Liver (tissue), 8 donors: ENCODE measurements at regions not wholly inside any gene's neighbourhood (a gene's known extent, or its start where the extent isn't known, plus 50 kb on each side); places are given as distances from the start of the nearest gene placed in this dataset.

Source experiments
- DNase-seq: peaks from one replicate; pipeline ENCODE4 v3.0.0-alpha.2; 2017; ENCODE audit warnings: low spot score
- H3K27ac ChIP-seq, 2 donors: one replicate each; pipeline ENCODE4 v1.7.0; 2013; ENCODE audit warnings: inconsistent platforms in 2 of 2, low read length in 2 of 2, control low read depth in 1 of 2, low read depth in 1 of 2, mild to moderate bottlenecking in 1 of 2
- H3K27me3 ChIP-seq, 4 donors: one replicate each; pipeline versions ENCODE4 v1.6.1 to v1.7.0; 2013; ENCODE audit warnings: low read length in 3 of 4, inconsistent platforms in 1 of 4, mild to moderate bottlenecking in 1 of 4, moderate library complexity in 1 of 4; ENCODE audit not compliant: control insufficient read depth in 4 of 4, insufficient read depth in 4 of 4
- H3K36me3 ChIP-seq, 4 donors: one replicate each; pipeline versions ENCODE4 v1.6.1 to v1.7.0; 2013; ENCODE audit warnings: low read length in 3 of 4, mild to moderate bottlenecking in 3 of 4, low read depth in 1 of 4, moderate library complexity in 1 of 4; ENCODE audit not compliant: control insufficient read depth in 4 of 4, insufficient read depth in 3 of 4
- H3K4me1 ChIP-seq, 4 donors: one replicate each; pipeline versions ENCODE4 v1.6.1 to v1.7.0; 2013; ENCODE audit warnings: low read length in 3 of 4, mild to moderate bottlenecking in 3 of 4, moderate library complexity in 1 of 4; ENCODE audit not compliant: control insufficient read depth in 4 of 4, insufficient read depth in 4 of 4
- H3K4me3 ChIP-seq, 3 donors: one replicate each; pipeline versions ENCODE4 v1.6.1 to v1.7.0; 2013; ENCODE audit warnings: low read length in 3 of 3, control low read depth in 1 of 3, low read depth in 1 of 3, mild to moderate bottlenecking in 1 of 3
- H3K9ac ChIP-seq, 2 donors: one replicate each; pipeline ENCODE4 v1.7.0; 2013; ENCODE audit warnings: low read length in 2 of 2, mild to moderate bottlenecking in 2 of 2, moderate library complexity in 2 of 2, control low read depth in 1 of 2, low read depth in 1 of 2
- H3K9me3 ChIP-seq, 4 donors: one replicate each; pipeline versions ENCODE4 v1.6.1 to v1.7.0; 2013; ENCODE audit warnings: low read length in 3 of 4; ENCODE audit not compliant: control insufficient read depth in 4 of 4
- EGR1 ChIP-seq, 2 donors: IDR thresholded peaks; 2 replicates each; pipeline ENCODE4 v1.6.1; 2016 to 2018; ENCODE audit warnings: antibody characterized with exemption in 2 of 2, low read depth in 2 of 2
- FOXA1 ChIP-seq: IDR thresholded peaks from 2 replicates; pipeline ENCODE4 v1.6.1; 2016; ENCODE audit warnings: antibody characterized with exemption
- FOXA2 ChIP-seq: IDR thresholded peaks from 2 replicates; pipeline ENCODE4 v1.6.1; 2016; ENCODE audit warnings: antibody characterized with exemption
- GABPA ChIP-seq, 2 donors: IDR thresholded peaks in 1 of 2; conservative IDR thresholded peaks in 1 of 2; 2 replicates each; pipeline ENCODE4 v1.6.1; 2016; ENCODE audit warnings: antibody characterized with exemption in 2 of 2, mild to moderate bottlenecking in 1 of 2, moderate library complexity in 1 of 2
- HNF4A ChIP-seq, 2 donors: conservative IDR thresholded peaks; 2 replicates each; pipeline ENCODE4 v1.6.1; 2016; ENCODE audit warnings: antibody characterized with exemption in 2 of 2, mild to moderate bottlenecking in 2 of 2
- HNF4G ChIP-seq: IDR thresholded peaks from 2 replicates; pipeline ENCODE4 v1.6.1; 2016; ENCODE audit warnings: antibody characterized with exemption
- JUND ChIP-seq, 2 donors: IDR thresholded peaks; 2 replicates each; pipeline ENCODE4 v1.6.1; 2016; ENCODE audit warnings: antibody characterized with exemption in 2 of 2
- NR2F2 ChIP-seq: IDR thresholded peaks from 2 replicates; pipeline ENCODE4 v1.6.1; 2016; ENCODE audit warnings: antibody characterized with exemption
- RAD21 ChIP-seq, 2 donors: IDR thresholded peaks; 2 replicates each; pipeline ENCODE4 v1.6.1; 2016; ENCODE audit warnings: antibody characterized with exemption in 2 of 2, mild to moderate bottlenecking in 2 of 2
- RXRA ChIP-seq, 2 donors: IDR thresholded peaks; 2 replicates each; pipeline ENCODE4 v1.6.1; 2017 to 2018; ENCODE audit warnings: antibody characterized with exemption in 2 of 2, mild to moderate bottlenecking in 1 of 2
- SP1 ChIP-seq: IDR thresholded peaks from 2 replicates; pipeline ENCODE4 v1.6.1; 2018; ENCODE audit warnings: antibody characterized with exemption, mild to moderate bottlenecking
- TAF1 ChIP-seq: conservative IDR thresholded peaks from 2 replicates; pipeline ENCODE4 v1.6.1; 2016; ENCODE audit warnings: antibody characterized with exemption, mild to moderate bottlenecking
- YY1 ChIP-seq: IDR thresholded peaks from 2 replicates; pipeline ENCODE4 v1.6.1; 2016; ENCODE audit warnings: antibody characterized with exemption, mild to moderate bottlenecking
- WGBS: extraction: QIAGEN DNeasy Blood & Tissue Kit; methylation state at CpG from one replicate; pipeline ENCODE4 v1.1.7; 2013; 5-methylcytosine and 5-hydroxymethylcytosine counted together
- TF ChIP-seq, protein P1 (sequence below): IDR thresholded peaks from 2 replicates; pipeline ENCODE4 v1.6.1; 2016; ENCODE audit warnings: antibody characterized with exemption
- TF ChIP-seq, protein P2 (sequence below): IDR thresholded peaks from 2 replicates; pipeline ENCODE4 v1.6.1; 2016; ENCODE audit warnings: antibody characterized with exemption
- TF ChIP-seq, protein P3 (sequence below): IDR thresholded peaks from 2 replicates; pipeline ENCODE4 v1.6.1; 2016; ENCODE audit warnings: antibody characterized with exemption
- TF ChIP-seq, protein P4 (sequence below): fragments of 150-350 bp; IDR thresholded peaks from 2 replicates; pipeline ENCODE4 v1.5.1; 2017; ENCODE audit warnings: improper control_type of control experiment, low read depth, low read length; ENCODE audit not compliant: missing input control
- TF ChIP-seq, protein P5 (sequence below): IDR thresholded peaks from 2 replicates; pipeline ENCODE4 v1.6.1; 2016; ENCODE audit warnings: antibody characterized with exemption, mild to moderate bottlenecking
- donor health status: healthy.
- donor health status: healthy.
- donor health status: healthy.
- donor health status: healthy.
- donor health status: healthy.

DNA sequence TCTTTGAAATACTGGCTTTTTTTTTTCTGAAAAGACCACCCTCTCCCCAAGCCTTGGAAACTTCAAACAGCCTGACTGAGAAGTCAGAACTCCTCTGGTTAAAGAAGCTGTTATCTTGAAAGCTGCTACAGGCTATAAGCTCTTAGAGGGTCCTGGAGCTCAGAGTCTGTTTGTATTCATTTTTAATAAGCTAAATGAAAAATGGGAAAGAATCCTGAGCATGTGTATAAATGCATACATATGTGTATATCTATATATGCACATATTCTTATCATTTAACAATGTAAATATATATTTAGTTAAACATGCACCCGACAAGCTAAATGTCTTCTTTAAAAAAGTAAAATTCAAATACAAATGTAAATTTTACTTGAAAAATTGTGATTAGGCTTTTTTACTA lies 494.9 kb upstream of the POU3F2 start:
- Histone ChIP-seq H3K27ac (no peak overlapping the region), H3K9ac (no peak overlapping the region), H3K36me3 (no peaks in the 10 kb centered on the region), H3K4me3 (no peak overlapping the region), H3K27me3 (no peaks in the 10 kb centered on the region), H3K4me1 (no peaks in the 10 kb centered on the region), H3K9me3 (no peaks in the 10 kb centered on the region)
- TF ChIP-seq EGR1 (IDR thresholded peaks at IDR 0.05; ENCODE audit: low read depth in 2 of 2) (no peak), NR2F2 (no peak), YY1 (no peak), HNF4A (conservative IDR thresholded peaks at IDR 0.05) (no peak), FOXA1 (no peak), GABPA (IDR thresholded peaks at IDR 0.05 in 1 of 2, conservative IDR thresholded peaks at IDR 0.05 in 1 of 2) (no peak), HNF4G (no peak), RAD21 (IDR thresholded peaks at IDR 0.05) (no peak), FOXA2 (no peak)
- TF ChIP-seq, protein P1, sequence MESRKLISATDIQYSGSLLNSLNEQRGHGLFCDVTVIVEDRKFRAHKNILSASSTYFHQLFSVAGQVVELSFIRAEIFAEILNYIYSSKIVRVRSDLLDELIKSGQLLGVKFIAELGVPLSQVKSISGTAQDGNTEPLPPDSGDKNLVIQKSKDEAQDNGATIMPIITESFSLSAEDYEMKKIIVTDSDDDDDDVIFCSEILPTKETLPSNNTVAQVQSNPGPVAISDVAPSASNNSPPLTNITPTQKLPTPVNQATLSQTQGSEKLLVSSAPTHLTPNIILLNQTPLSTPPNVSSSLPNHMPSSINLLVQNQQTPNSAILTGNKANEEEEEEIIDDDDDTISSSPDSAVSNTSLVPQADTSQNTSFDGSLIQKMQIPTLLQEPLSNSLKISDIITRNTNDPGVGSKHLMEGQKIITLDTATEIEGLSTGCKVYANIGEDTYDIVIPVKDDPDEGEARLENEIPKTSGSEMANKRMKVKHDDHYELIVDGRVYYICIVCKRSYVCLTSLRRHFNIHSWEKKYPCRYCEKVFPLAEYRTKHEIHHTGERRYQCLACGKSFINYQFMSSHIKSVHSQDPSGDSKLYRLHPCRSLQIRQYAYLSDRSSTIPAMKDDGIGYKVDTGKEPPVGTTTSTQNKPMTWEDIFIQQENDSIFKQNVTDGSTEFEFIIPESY = no peak
- WGBS = 74% methylated on average over 1 of the region's 1 CpG
- DNase-seq = no peak

DNA sequence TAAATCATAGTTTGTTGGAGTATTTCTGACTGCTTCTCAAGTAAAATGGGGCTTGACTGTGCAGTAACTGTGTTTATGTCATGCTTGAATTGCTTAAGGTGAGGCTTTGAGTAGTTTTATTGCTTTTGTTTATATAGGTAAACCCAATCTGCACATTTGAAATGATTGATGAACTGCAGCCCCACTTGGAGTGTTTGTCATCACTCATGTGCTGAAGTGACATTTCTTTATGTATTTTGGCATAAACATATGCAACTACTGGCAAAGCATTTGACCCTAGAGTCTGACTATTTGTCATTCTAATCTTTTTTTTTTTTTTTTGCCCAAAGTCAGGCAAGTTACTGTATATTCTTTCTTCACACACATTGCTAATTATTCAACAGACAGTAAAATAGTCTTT lies 491.4 kb upstream of the POU3F2 start:
- H3K4me1 ChIP-seq = no peaks in the 10 kb centered on the region
- no peak overlapping the region for H3K9ac ChIP-seq
- TF ChIP-seq HNF4G (no peak), SP1 (no peak), YY1 (no peak), RAD21 (IDR thresholded peaks at IDR 0.05) (no peak), FOXA2 (no peak), RXRA (IDR thresholded peaks at IDR 0.05) (no peak), TAF1 (no peak), JUND (IDR thresholded peaks at IDR 0.05) (no peak), FOXA1 (no peak), EGR1 (IDR thresholded peaks at IDR 0.05; ENCODE audit: low read depth in 2 of 2) (no peak), GABPA (IDR thresholded peaks at IDR 0.05 in 1 of 2, conservative IDR thresholded peaks at IDR 0.05 in 1 of 2) (no peak), HNF4A (conservative IDR thresholded peaks at IDR 0.05) (no peak), NR2F2 (no peak)
- TF ChIP-seq, protein P2, sequence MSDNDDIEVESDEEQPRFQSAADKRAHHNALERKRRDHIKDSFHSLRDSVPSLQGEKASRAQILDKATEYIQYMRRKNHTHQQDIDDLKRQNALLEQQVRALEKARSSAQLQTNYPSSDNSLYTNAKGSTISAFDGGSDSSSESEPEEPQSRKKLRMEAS = no peak
- TF ChIP-seq, protein P3, sequence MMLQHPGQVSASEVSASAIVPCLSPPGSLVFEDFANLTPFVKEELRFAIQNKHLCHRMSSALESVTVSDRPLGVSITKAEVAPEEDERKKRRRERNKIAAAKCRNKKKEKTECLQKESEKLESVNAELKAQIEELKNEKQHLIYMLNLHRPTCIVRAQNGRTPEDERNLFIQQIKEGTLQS = no peak
- TF ChIP-seq, protein P4, sequence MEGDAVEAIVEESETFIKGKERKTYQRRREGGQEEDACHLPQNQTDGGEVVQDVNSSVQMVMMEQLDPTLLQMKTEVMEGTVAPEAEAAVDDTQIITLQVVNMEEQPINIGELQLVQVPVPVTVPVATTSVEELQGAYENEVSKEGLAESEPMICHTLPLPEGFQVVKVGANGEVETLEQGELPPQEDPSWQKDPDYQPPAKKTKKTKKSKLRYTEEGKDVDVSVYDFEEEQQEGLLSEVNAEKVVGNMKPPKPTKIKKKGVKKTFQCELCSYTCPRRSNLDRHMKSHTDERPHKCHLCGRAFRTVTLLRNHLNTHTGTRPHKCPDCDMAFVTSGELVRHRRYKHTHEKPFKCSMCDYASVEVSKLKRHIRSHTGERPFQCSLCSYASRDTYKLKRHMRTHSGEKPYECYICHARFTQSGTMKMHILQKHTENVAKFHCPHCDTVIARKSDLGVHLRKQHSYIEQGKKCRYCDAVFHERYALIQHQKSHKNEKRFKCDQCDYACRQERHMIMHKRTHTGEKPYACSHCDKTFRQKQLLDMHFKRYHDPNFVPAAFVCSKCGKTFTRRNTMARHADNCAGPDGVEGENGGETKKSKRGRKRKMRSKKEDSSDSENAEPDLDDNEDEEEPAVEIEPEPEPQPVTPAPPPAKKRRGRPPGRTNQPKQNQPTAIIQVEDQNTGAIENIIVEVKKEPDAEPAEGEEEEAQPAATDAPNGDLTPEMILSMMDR = no peak
- TF ChIP-seq, protein P1 = no peak
- TF ChIP-seq, protein P5, sequence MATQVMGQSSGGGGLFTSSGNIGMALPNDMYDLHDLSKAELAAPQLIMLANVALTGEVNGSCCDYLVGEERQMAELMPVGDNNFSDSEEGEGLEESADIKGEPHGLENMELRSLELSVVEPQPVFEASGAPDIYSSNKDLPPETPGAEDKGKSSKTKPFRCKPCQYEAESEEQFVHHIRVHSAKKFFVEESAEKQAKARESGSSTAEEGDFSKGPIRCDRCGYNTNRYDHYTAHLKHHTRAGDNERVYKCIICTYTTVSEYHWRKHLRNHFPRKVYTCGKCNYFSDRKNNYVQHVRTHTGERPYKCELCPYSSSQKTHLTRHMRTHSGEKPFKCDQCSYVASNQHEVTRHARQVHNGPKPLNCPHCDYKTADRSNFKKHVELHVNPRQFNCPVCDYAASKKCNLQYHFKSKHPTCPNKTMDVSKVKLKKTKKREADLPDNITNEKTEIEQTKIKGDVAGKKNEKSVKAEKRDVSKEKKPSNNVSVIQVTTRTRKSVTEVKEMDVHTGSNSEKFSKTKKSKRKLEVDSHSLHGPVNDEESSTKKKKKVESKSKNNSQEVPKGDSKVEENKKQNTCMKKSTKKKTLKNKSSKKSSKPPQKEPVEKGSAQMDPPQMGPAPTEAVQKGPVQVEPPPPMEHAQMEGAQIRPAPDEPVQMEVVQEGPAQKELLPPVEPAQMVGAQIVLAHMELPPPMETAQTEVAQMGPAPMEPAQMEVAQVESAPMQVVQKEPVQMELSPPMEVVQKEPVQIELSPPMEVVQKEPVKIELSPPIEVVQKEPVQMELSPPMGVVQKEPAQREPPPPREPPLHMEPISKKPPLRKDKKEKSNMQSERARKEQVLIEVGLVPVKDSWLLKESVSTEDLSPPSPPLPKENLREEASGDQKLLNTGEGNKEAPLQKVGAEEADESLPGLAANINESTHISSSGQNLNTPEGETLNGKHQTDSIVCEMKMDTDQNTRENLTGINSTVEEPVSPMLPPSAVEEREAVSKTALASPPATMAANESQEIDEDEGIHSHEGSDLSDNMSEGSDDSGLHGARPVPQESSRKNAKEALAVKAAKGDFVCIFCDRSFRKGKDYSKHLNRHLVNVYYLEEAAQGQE = no peak
- no peak for DNase-seq
- H3K9me3 ChIP-seq = no peaks in the 10 kb centered on the region
- no peak overlapping the region for H3K27ac ChIP-seq
- H3K36me3 ChIP-seq = no peaks in the 10 kb centered on the region
- no peaks in the 10 kb centered on the region for H3K27me3 ChIP-seq
- H3K4me3 ChIP-seq = no peak overlapping the region
